Uterus (tissue), 3 donors: ENCODE measurements at regions not wholly inside any gene's neighbourhood (a gene's known extent, or its start where the extent isn't known, plus 50 kb on each side); places are given as distances from the start of the nearest gene placed in this dataset.

ENCODE experiments used
- DNase-seq, 2 donors: peaks; one replicate each; pipeline ENCODE4 v3.0.0-alpha.2; 2019 to 2020
- H3K27ac ChIP-seq, 2 donors: fragments of 200-600 bp; sonication (generic); 1 replicate in 1 of 2; 2 replicates in 1 of 2; pipeline ENCODE4 v1.5.1; 2016 to 2018
- H3K27me3 ChIP-seq, 2 donors: fragments of 200-600 bp; sonication (generic); one replicate each; pipeline ENCODE4 v1.5.1; 2018 to 2019; ENCODE audit warnings: control low read depth in 1 of 2
- H3K36me3 ChIP-seq, 2 donors: fragments of 200-600 bp; sonication (generic); one replicate each; pipeline ENCODE4 v1.5.1; 2019; ENCODE audit warnings: control low read depth in 1 of 2
- H3K4me1 ChIP-seq, 2 donors: fragments of 200-600 bp; sonication (generic); one replicate each; pipeline ENCODE4 v1.5.1; 2018 to 2019; ENCODE audit warnings: control low read depth in 1 of 2
- H3K4me3 ChIP-seq, 2 donors: fragments of 200-600 bp; sonication (generic); 1 replicate in 1 of 2; 2 replicates in 1 of 2; pipeline ENCODE4 v1.5.1; 2018 to 2019; ENCODE audit warnings: mild to moderate bottlenecking in 1 of 2
- H3K9me3 ChIP-seq, 2 donors: fragments of 200-600 bp; sonication (generic); one replicate each; pipeline ENCODE4 v1.5.1; 2019; ENCODE audit warnings: control low read depth in 1 of 2
- CTCF ChIP-seq, 4 experiments: fragments of 200-600 bp in 2 of 4; fragments of 450-650 bp in 2 of 4; sonication (generic) in 2 of 4; IDR thresholded peaks; one replicate each; pipeline ENCODE4 v1.5.1; 2016 to 2019; ENCODE audit warnings: antibody characterized with exemption in 4 of 4, mild to moderate bottlenecking in 2 of 4, moderate library complexity in 1 of 4
- POLR2A ChIP-seq, 2 donors: fragments of 450-650 bp; IDR thresholded peaks; one replicate each; pipeline ENCODE4 v1.6.1; 2016; ENCODE audit warnings: antibody characterized with exemption in 2 of 2, mild to moderate bottlenecking in 1 of 2, moderate library complexity in 1 of 2
- intact Hi-C: fragments of 100-400 bp; cut with DNase I; formaldehyde crosslinking; loops from one replicate; pipeline ENCODE4 v1.15.1; 2023; ENCODE audit warnings: low total_unique reads
- donor health status: DM: yes; HTN: yes; CAD: no.

DNA sequence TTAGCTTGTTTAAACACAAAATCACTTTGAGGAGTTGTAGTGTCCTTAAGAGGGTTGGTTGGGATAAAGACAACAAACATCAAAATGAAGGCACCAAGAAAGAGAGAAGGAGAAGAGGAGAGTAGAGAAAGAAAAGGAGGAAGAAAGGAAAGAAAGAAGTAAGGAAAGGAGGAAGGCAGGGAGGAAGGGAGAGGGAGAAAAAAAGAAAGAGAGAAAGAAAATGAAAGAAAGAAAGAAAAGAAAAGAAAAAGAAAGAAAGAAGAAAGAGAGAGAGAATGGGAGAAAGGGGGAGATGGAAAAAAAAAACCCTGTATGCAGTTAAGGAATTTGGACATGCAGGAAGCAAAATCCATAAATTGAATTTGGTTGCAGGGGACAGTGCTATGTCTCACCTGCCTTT, 635.4 kb upstream of the FZD8 start:
- Histone ChIP-seq H3K27me3 (no peaks in the 10 kb centered on the region), H3K4me3 (no peak overlapping the region), H3K9me3 (no peaks in the 10 kb centered on the region), H3K27ac (no peak overlapping the region), H3K4me1 (no peaks in the 10 kb centered on the region), H3K36me3 (no peaks in the 10 kb centered on the region)
- no peak for DNase-seq
- intact Hi-C loops = no loop called here
- no peak for TF ChIP-seq CTCF (IDR thresholded peaks at IDR 0.05)
- no peak for TF ChIP-seq POLR2A (IDR thresholded peaks at IDR 0.05)

- H3K36me3 ChIP-seq = no peaks in the 10 kb centered on the region
- TF ChIP-seq CTCF (IDR thresholded peaks at IDR 0.05) (no peak), POLR2A (IDR thresholded peaks at IDR 0.05) (no peak)
- no peak overlapping the region for H3K4me3 ChIP-seq
- no peaks in the 10 kb centered on the region for H3K9me3 ChIP-seq
- no peak overlapping the region for H3K27ac ChIP-seq
- no peaks in the 10 kb centered on the region for H3K27me3 ChIP-seq
- intact Hi-C loops = no loop called here
- no peaks in the 10 kb centered on the region for H3K4me1 ChIP-seq
- no peak for DNase-seq
These were observed 629.7 kb upstream of the FZD8 start for GRCh38 chr10:36271627-36272340.

DNA sequence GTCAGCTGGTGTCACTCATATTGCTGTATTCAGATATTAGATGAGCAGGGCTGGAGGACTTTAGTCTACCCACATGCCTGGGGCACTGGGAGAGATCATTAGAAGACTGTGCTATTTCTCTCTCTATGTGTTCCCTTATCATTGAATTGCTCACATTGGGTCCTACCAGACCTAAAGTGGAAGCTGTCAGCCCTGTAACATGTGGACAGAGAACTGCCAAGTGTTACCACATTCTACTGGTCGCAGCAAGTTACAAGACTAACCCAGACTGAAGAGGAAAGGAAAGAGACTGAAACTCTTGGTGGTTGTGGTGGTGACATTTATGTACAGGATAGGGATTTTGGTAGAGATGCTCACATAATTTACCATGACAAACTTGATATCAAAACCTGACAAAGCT, 627.1 kb upstream of the FZD8 start:
- intact Hi-C loops = no loop called here

GRCh38 chr10:36266923-36267322, 624.8 kb upstream of the FZD8 start:
- Histone ChIP-seq H3K4me3 (no peak overlapping the region), H3K36me3 (no peaks in the 10 kb centered on the region), H3K27ac (no peak overlapping the region), H3K27me3 (no peaks in the 10 kb centered on the region), H3K9me3 (no peaks in the 10 kb centered on the region), H3K4me1 (no peaks in the 10 kb centered on the region)
- intact Hi-C loops = no loop called here
- DNase-seq = no peak
- TF ChIP-seq POLR2A (IDR thresholded peaks at IDR 0.05) = no peak

More for the DNA sequence above, 627.1 kb upstream of the FZD8 start:
- H3K27ac ChIP-seq = no peak overlapping the region
- H3K4me3 ChIP-seq = no peak overlapping the region
- no peaks in the 10 kb centered on the region for H3K4me1 ChIP-seq
- no peaks in the 10 kb centered on the region for H3K36me3 ChIP-seq
- no peak for TF ChIP-seq CTCF (IDR thresholded peaks at IDR 0.05)
- TF ChIP-seq POLR2A (IDR thresholded peaks at IDR 0.05) = no peak
- DNase-seq = no peak
- no peaks in the 10 kb centered on the region for H3K9me3 ChIP-seq
- no peaks in the 10 kb centered on the region for H3K27me3 ChIP-seq

- Histone ChIP-seq H3K4me1 (no peaks in the 10 kb centered on the region), H3K36me3 (no peaks in the 10 kb centered on the region), H3K27me3 (no peaks in the 10 kb centered on the region), H3K4me3 (no peak overlapping the region), H3K9me3 (no peaks in the 10 kb centered on the region), H3K27ac (no peak overlapping the region)
- no peak for DNase-seq
- intact Hi-C loops = no loop called here
- TF ChIP-seq POLR2A (IDR thresholded peaks at IDR 0.05) (no peak), CTCF (IDR thresholded peaks at IDR 0.05) (no peak)
These were observed 623.6 kb upstream of the FZD8 start for GRCh38 chr10:36265741-36266140.

GRCh38 chr10:36263871-36264270, 621.8 kb upstream of the FZD8 start:
- Histone ChIP-seq H3K36me3 (no peaks in the 10 kb centered on the region), H3K27ac (no peak overlapping the region), H3K4me3 (no peak overlapping the region), H3K9me3 (no peaks in the 10 kb centered on the region), H3K27me3 (no peaks in the 10 kb centered on the region), H3K4me1 (no peaks in the 10 kb centered on the region)
- intact Hi-C loops = no loop called here
- no peak for TF ChIP-seq CTCF (IDR thresholded peaks at IDR 0.05)
- TF ChIP-seq POLR2A (IDR thresholded peaks at IDR 0.05) = no peak
- no peak for DNase-seq
